Vagina (tissue), 2 donors: ENCODE measurements at regions not wholly inside any gene's neighbourhood (a gene's known extent, or its start where the extent isn't known, plus 50 kb on each side); places are given as distances from the start of the nearest gene placed in this dataset.

ENCODE experiments used
- DNase-seq, 2 donors: peaks; one replicate each; pipeline ENCODE4 v3.0.0-alpha.2; 2017; ENCODE audit errors: extremely low spot score in 2 of 2
- H3K27ac ChIP-seq: fragments of 200-600 bp; sonication (generic); one replicate; pipeline ENCODE4 v1.5.1; 2019
- H3K27me3 ChIP-seq: fragments of 200-600 bp; sonication (generic); one replicate; pipeline ENCODE4 v1.5.1; 2019
- H3K36me3 ChIP-seq, 2 donors: fragments of 200-600 bp; sonication (generic); one replicate each; pipeline ENCODE4 v1.5.1; 2017 to 2019
- H3K4me1 ChIP-seq: fragments of 200-600 bp; sonication (generic); one replicate; pipeline ENCODE4 v1.5.1; 2019
- H3K4me3 ChIP-seq, 2 donors: fragments of 200-600 bp; sonication (generic); 1 replicate in 1 of 2; 2 replicates in 1 of 2; pipeline ENCODE4 v1.5.1; 2016 to 2019
- H3K9me3 ChIP-seq: fragments of 200-600 bp; sonication (generic); one replicate; pipeline ENCODE4 v1.5.1; 2019
- CTCF ChIP-seq, 3 experiments: fragments of 450-650 bp in 2 of 3; fragments of 200-600 bp in 1 of 3; sonication (generic) in 1 of 3; IDR thresholded peaks; one replicate each; pipeline ENCODE4 v1.5.1; 2017 to 2019; ENCODE audit warnings: antibody characterized with exemption in 3 of 3, mild to moderate bottlenecking in 2 of 3, moderate library complexity in 2 of 3
- POLR2A ChIP-seq, 2 donors: fragments of 450-650 bp; IDR thresholded peaks; one replicate each; pipeline ENCODE4 v1.6.1; 2017; ENCODE audit warnings: antibody characterized with exemption in 2 of 2, mild to moderate bottlenecking in 2 of 2, moderate library complexity in 2 of 2
- POLR2AphosphoS5 ChIP-seq, 2 donors: sonication (generic); formaldehyde crosslinking; IDR thresholded peaks; one replicate each; pipeline ENCODE4 v1.9.0; 2017; ENCODE audit warnings: antibody characterized with exemption in 2 of 2, mild to moderate bottlenecking in 2 of 2, low read depth in 1 of 2; ENCODE audit not compliant: insufficient read depth in 1 of 2
- intact Hi-C: fragments of 100-400 bp; cut with DNase I; formaldehyde crosslinking; loops from one replicate; pipeline ENCODE4 v1.15.1; 2023

DNA sequence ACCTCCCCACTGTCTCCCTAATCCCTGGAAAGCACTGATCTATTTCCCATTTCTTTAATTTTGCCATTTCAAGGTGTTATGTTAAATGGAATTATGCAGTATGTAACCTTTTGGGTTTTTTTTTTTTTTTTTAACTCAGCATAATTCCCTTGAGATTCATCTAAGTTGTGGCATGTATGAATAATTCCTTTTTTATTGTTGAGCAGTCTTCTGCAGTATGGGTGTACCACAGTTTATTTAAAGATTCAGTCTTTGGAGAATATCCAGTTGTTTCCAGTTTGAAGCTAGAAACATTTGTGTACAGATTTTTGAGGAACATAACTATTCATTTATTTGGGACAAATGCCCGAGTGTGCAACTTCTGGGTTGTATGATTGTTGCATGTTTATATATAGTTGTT, 162.2 kb upstream of the FAM78B start:
- Histone ChIP-seq H3K9me3 (no peaks in the 10 kb centered on the region), H3K4me1 (no peaks in the 10 kb centered on the region), H3K4me3 (no peak overlapping the region), H3K27ac (no peak overlapping the region), H3K27me3 (no peaks in the 10 kb centered on the region), H3K36me3 (no peaks in the 10 kb centered on the region)
- TF ChIP-seq CTCF (IDR thresholded peaks at IDR 0.05) (no peak), POLR2AphosphoS5 (IDR thresholded peaks at IDR 0.05; ENCODE audit: insufficient read depth in 1 of 2, low read depth in 1 of 2) (no peak), POLR2A (IDR thresholded peaks at IDR 0.05) (no peak)
- intact Hi-C loops: no loop called here
- no peak for DNase-seq

GRCh38 chr1:166330096-166330495, 163.3 kb upstream of the FAM78B start:
- H3K27ac ChIP-seq: no peak overlapping the region

DNA sequence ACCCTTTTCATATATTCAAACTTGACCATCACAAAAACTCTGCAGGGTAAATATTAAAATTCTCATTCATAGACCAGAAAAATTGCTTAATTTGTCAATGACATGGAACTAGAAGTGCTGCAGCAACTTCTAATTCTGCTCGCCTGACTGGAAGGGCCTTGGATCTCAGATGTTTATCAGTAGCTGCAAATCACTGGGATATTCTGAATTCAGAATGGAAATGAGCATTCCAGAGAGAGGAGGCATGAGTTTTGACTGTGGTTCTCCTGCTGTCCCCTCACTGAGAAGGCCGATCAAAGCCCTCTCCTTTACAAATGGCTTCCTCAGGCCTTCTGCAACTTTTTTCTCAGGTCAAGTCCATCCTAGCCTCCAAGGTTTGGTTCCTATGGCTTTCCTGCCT, 171.3 kb upstream of the FAM78B start:
- no peak for DNase-seq
- no peaks in the 10 kb centered on the region for H3K36me3 ChIP-seq
- intact Hi-C loops: no loop called here
- H3K27me3 ChIP-seq: no peaks in the 10 kb centered on the region
- H3K27ac ChIP-seq: no peak overlapping the region
- H3K9me3 ChIP-seq: no peaks in the 10 kb centered on the region
- TF ChIP-seq POLR2A (IDR thresholded peaks at IDR 0.05) (no peak), POLR2AphosphoS5 (IDR thresholded peaks at IDR 0.05; ENCODE audit: insufficient read depth in 1 of 2, low read depth in 1 of 2) (no peak), CTCF (IDR thresholded peaks at IDR 0.05) (no peak)
- no peak overlapping the region for H3K4me3 ChIP-seq
- no peaks in the 10 kb centered on the region for H3K4me1 ChIP-seq

More at GRCh38 chr1:166330096-166330495, 163.3 kb upstream of the FAM78B start:
- Histone ChIP-seq H3K9me3 (no peaks in the 10 kb centered on the region), H3K36me3 (no peaks in the 10 kb centered on the region), H3K4me1 (no peaks in the 10 kb centered on the region), H3K4me3 (no peak overlapping the region), H3K27me3 (no peaks in the 10 kb centered on the region)
- TF ChIP-seq CTCF (IDR thresholded peaks at IDR 0.05) (no peak), POLR2A (IDR thresholded peaks at IDR 0.05) (no peak), POLR2AphosphoS5 (IDR thresholded peaks at IDR 0.05; ENCODE audit: insufficient read depth in 1 of 2, low read depth in 1 of 2) (no peak)
- intact Hi-C loops: no loop called here
- no peak for DNase-seq

GRCh38 chr1:166340709-166341108, 173.9 kb upstream of the FAM78B start:
- Histone ChIP-seq H3K4me1 (no peaks in the 10 kb centered on the region), H3K9me3 (no peaks in the 10 kb centered on the region), H3K36me3 (no peaks in the 10 kb centered on the region), H3K4me3 (no peak overlapping the region), H3K27me3 (no peaks in the 10 kb centered on the region), H3K27ac (no peak overlapping the region)
- no peak for DNase-seq
- TF ChIP-seq POLR2AphosphoS5 (IDR thresholded peaks at IDR 0.05; ENCODE audit: insufficient read depth in 1 of 2, low read depth in 1 of 2): no peak
- intact Hi-C loops: no loop called here

GRCh38 chr1:166343276-166343675, 176.5 kb upstream of the FAM78B start:
- no peaks in the 10 kb centered on the region for H3K36me3 ChIP-seq
- no peaks in the 10 kb centered on the region for H3K4me1 ChIP-seq
- no peak for TF ChIP-seq POLR2A (IDR thresholded peaks at IDR 0.05)
- no peak for TF ChIP-seq CTCF (IDR thresholded peaks at IDR 0.05)
- no peak for TF ChIP-seq POLR2AphosphoS5 (IDR thresholded peaks at IDR 0.05; ENCODE audit: insufficient read depth in 1 of 2, low read depth in 1 of 2)
- intact Hi-C loops: no loop called here
- H3K4me3 ChIP-seq: no peak overlapping the region
- H3K27ac ChIP-seq: no peak overlapping the region
- no peaks in the 10 kb centered on the region for H3K27me3 ChIP-seq
- H3K9me3 ChIP-seq: no peaks in the 10 kb centered on the region
- DNase-seq: no peak

GRCh38 chr1:166350490-166350889, 183.7 kb upstream of the FAM78B start:
- TF ChIP-seq CTCF (IDR thresholded peaks at IDR 0.05) (no peak), POLR2A (IDR thresholded peaks at IDR 0.05) (no peak), POLR2AphosphoS5 (IDR thresholded peaks at IDR 0.05; ENCODE audit: insufficient read depth in 1 of 2, low read depth in 1 of 2) (no peak)
- no peaks in the 10 kb centered on the region for H3K27me3 ChIP-seq
- no peaks in the 10 kb centered on the region for H3K9me3 ChIP-seq
- no peak overlapping the region for H3K4me3 ChIP-seq
- intact Hi-C loops: no loop called here
- DNase-seq: no peak
- no peaks in the 10 kb centered on the region for H3K4me1 ChIP-seq
- no peaks in the 10 kb centered on the region for H3K36me3 ChIP-seq
- H3K27ac ChIP-seq: no peak overlapping the region
